ENCODE measurements at regions not wholly inside any gene's neighbourhood (a gene's known extent, or its start where the extent isn't known, plus 50 kb on each side); places are given as distances from the start of the nearest gene placed in this dataset.
A peak's percentile ranks its signal among the peaks of the same experiment; 100 is the strongest.
"Not testable (repeated sequence)": the region's sequence is repeated elsewhere in the genome, so short reads cannot be mapped to it uniquely, and the experiment has no call there.

DNA sequence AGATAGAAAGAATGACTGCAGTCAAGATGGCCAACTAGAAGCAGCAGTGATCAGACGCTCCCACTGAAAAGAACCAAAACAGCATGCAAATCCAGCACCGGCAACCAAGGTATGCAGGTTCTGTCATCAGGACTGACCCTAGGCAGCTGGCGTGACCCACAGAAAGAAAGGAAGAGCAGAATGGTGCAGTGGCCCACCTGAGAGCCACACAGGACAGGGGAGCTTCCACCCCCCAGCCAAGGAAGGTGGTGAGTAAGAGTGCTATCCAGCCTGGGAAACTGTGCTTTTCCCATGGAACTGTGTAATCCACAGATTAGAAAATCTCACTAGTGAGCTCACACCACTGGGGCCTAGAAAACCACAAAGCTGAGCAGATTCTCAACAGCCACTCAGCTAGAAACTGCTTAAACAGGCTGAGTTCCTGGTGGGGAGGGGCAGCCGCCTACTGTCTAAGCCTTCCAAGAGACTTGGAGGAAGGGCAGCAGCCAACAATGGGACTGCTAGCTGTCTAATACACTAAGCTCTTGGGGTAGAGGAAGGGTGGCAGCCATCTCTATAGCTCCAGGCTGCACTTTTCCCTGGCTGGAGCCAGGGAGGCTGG is 127.9 kb downstream of the EVA1A start:
- Histone ChIP-seq H3K4ac (ENCODE audit: low read depth, low read length) (no peak overlapping the region), H2AK5ac (ENCODE audit: low read length) (peak overlapping the region; percentile 59), H3K18ac (ENCODE audit: low read length) (no peak overlapping the region), H3K23ac (ENCODE audit: low read length) (no peak overlapping the region), H2BK120ac (ENCODE audit: low read depth, low read length) (no peak overlapping the region), H3K79me1 (ENCODE audit: low read length) (no peaks in the 10 kb centered on the region), H3K27me3 (ENCODE audit: insufficient read depth, low read length, poor library complexity) (no peaks in the 10 kb centered on the region), H4K5ac (ENCODE audit: low read length) (no peak overlapping the region), H3K4me3 (ENCODE audit: low read length) (no peak overlapping the region), H3K9ac (ENCODE audit: low read length) (peak overlapping the region; percentile 18), H2BK15ac (replicated peaks; ENCODE audit: low read depth) (no peak overlapping the region), H3K56ac (ENCODE audit: low read length) (peak overlapping the region; percentile 35), H4K8ac (ENCODE audit: low read depth, low read length) (no peak overlapping the region), H3K4me2 (ENCODE audit: low read length) (no peak overlapping the region), H3K4me1 (ENCODE audit: control insufficient read depth, low read depth, low read length) (peaks cover 21% of the 10 kb centered on the region), H3K27ac (ENCODE audit: low read depth, low read length) (peak overlapping the region; percentile 63), H3K36me3 (ENCODE audit: control insufficient read depth, insufficient read depth, low read length) (no peaks in the 10 kb centered on the region), H3K79me2 (ENCODE audit: control insufficient read depth, insufficient read depth, low read length) (no peaks in the 10 kb centered on the region), H2BK5ac (ENCODE audit: low read length) (peak overlapping the region; percentile 92)
- DNase-seq: peak; percentile 90
- no CpG with 5 or more reads among the region's 4 CpGs for WGBS (ENCODE audit: extremely low coverage, insufficient coverage, low lambda C conversion rate)

DNA sequence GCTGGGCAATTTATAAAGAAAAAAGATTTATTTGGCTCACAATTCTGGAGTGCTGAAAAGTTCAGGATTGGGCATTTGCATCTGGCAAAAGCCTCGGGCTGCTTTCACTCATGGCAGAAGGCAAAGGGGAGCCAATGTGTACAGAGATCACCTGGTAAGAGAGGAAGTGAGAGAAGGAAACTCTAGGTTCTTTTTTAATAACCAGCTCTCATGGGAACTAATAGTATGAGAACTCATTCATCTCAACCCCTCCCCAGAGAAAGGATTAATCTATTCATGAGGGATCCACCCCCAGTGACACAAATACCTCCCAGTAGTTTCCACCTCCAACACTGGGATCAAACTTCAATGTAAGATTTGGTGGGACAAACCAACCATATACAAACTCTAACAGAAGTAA is 129.0 kb downstream of the EVA1A start:
- H3K27ac ChIP-seq (ENCODE audit: low read depth, low read length): peak overlapping the region; percentile 37
- peak; percentile 34 for DNase-seq

DNA sequence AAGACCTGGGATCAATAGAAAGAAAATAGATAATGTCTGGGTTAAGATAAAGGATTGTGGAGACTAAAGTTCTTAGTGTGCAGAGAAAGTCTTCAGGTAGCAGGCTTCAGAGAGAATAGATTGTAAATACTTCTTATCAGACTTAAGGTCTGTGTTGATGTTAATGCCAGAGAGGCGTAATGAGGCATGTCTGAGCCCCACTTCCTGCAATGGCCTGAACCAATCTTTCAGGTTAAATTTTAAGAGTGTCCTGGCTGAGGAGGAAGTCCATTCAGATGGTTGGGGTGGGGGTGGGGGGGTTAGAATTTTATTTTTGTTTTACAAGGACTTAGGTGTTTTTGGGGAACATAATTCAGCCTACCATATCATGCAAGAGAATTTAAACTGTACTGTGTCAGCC is 129.5 kb downstream of the EVA1A start:
- peak overlapping the region; percentile 37 for H3K27ac ChIP-seq (ENCODE audit: low read depth, low read length)

More for the DNA sequence above, 129.0 kb downstream of the EVA1A start:
- Histone ChIP-seq H2BK15ac (replicated peaks; ENCODE audit: low read depth) (peak overlapping the region; percentile 39), H3K4me2 (ENCODE audit: low read length) (no peak overlapping the region), H2BK120ac (ENCODE audit: low read depth, low read length) (peak overlapping the region; percentile 99), H3K4me3 (ENCODE audit: low read length) (no peak overlapping the region), H3K36me3 (ENCODE audit: control insufficient read depth, insufficient read depth, low read length) (no peaks in the 10 kb centered on the region), H3K27me3 (ENCODE audit: insufficient read depth, low read length, poor library complexity) (no peaks in the 10 kb centered on the region), H3K18ac (ENCODE audit: low read length) (peak overlapping the region; percentile 90), H4K8ac (ENCODE audit: low read depth, low read length) (no peak overlapping the region), H3K23ac (ENCODE audit: low read length) (no peak overlapping the region), H2AK5ac (ENCODE audit: low read length) (peak overlapping the region; percentile 22), H2BK5ac (ENCODE audit: low read length) (peak overlapping the region; percentile 92), H3K4ac (ENCODE audit: low read depth, low read length) (peak overlapping the region; percentile 77), H4K5ac (ENCODE audit: low read length) (peak overlapping the region; percentile 97), H3K56ac (ENCODE audit: low read length) (peak overlapping the region; percentile 81), H3K4me1 (ENCODE audit: control insufficient read depth, low read depth, low read length) (peaks cover 21% of the 10 kb centered on the region), H3K9ac (ENCODE audit: low read length) (peak overlapping the region; percentile 8), H3K79me2 (ENCODE audit: control insufficient read depth, insufficient read depth, low read length) (no peaks in the 10 kb centered on the region), H3K79me1 (ENCODE audit: low read length) (no peaks in the 10 kb centered on the region)
- no CpG with 5 or more reads among the region's 1 CpG for WGBS (ENCODE audit: extremely low coverage, insufficient coverage, low lambda C conversion rate)

DNA sequence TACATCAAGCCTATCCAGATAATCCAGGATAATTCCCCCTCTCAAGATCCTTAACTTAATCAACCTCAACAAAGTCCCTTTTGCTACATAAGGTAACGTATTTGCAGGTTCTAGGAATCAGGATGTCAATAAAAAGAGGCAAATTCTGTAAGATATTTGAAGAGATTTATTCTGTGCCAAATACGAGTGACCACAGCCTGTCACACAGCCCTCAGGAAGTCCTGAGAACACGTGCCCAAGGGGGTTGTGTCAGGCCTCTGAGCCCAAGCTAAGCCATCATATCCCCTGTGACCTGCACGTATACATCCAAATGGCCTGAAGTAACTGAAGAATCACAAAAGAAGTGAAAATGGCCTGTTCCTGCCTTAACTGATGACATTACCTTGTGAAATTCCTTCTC is 130.3 kb downstream of the EVA1A start:
- peaks cover 21% of the 10 kb centered on the region for H3K4me1 ChIP-seq (ENCODE audit: control insufficient read depth, low read depth, low read length)
- peak overlapping the region; percentile 71 for H3K18ac ChIP-seq (ENCODE audit: low read length)
- H3K79me2 ChIP-seq (ENCODE audit: control insufficient read depth, insufficient read depth, low read length); H3K36me3 ChIP-seq (ENCODE audit: control insufficient read depth, insufficient read depth, low read length); H3K4me3 ChIP-seq (ENCODE audit: low read length); H3K4me2 ChIP-seq (ENCODE audit: low read length); H3K27me3 ChIP-seq (ENCODE audit: insufficient read depth, low read length, poor library complexity); H3K23ac ChIP-seq (ENCODE audit: low read length); H3K4ac ChIP-seq (ENCODE audit: low read depth, low read length); H3K79me1 ChIP-seq (ENCODE audit: low read length); H4K8ac ChIP-seq (ENCODE audit: low read depth, low read length): not testable (repeated sequence)
- peak overlapping the region; percentile 88 for H4K5ac ChIP-seq (ENCODE audit: low read length)
- H2BK5ac ChIP-seq (ENCODE audit: low read length): peak overlapping the region; percentile 99
- peak overlapping the region; percentile 91 for H2AK5ac ChIP-seq (ENCODE audit: low read length)
- peak overlapping the region; percentile 35 for H3K9ac ChIP-seq (ENCODE audit: low read length)
- H2BK120ac ChIP-seq (ENCODE audit: low read depth, low read length): peak overlapping the region; percentile 88
- H3K56ac ChIP-seq (ENCODE audit: low read length): peak overlapping the region; percentile 52
- peak overlapping the region; percentile 87 for H2BK15ac ChIP-seq (replicated peaks; ENCODE audit: low read depth)
- peak; percentile 56 for DNase-seq
- no CpG with 5 or more reads among the region's 4 CpGs for WGBS (ENCODE audit: extremely low coverage, insufficient coverage, low lambda C conversion rate)
- peak overlapping the region; percentile 87 for H3K27ac ChIP-seq (ENCODE audit: low read depth, low read length)

More for the DNA sequence above, 129.5 kb downstream of the EVA1A start:
- H2BK120ac ChIP-seq (ENCODE audit: low read depth, low read length): peak overlapping the region; percentile 99
- H3K23ac ChIP-seq (ENCODE audit: low read length): no peak overlapping the region
- peak; percentile 64 for DNase-seq
- H2BK15ac ChIP-seq (replicated peaks; ENCODE audit: low read depth): no peak overlapping the region
- H3K9ac ChIP-seq (ENCODE audit: low read length): peak overlapping the region; percentile 8
- H3K4me2 ChIP-seq (ENCODE audit: low read length): no peak overlapping the region
- no peaks in the 10 kb centered on the region for H3K79me1 ChIP-seq (ENCODE audit: low read length)
- H4K5ac ChIP-seq (ENCODE audit: low read length): peak overlapping the region; percentile 97
- H3K4me3 ChIP-seq (ENCODE audit: low read length): no peak overlapping the region
- peaks cover 21% of the 10 kb centered on the region for H3K4me1 ChIP-seq (ENCODE audit: control insufficient read depth, low read depth, low read length)
- no peaks in the 10 kb centered on the region for H3K27me3 ChIP-seq (ENCODE audit: insufficient read depth, low read length, poor library complexity)
- H3K18ac ChIP-seq (ENCODE audit: low read length): peak overlapping the region; percentile 90
- H4K8ac ChIP-seq (ENCODE audit: low read depth, low read length): no peak overlapping the region
- H3K4ac ChIP-seq (ENCODE audit: low read depth, low read length): peak overlapping the region; percentile 77
- H3K56ac ChIP-seq (ENCODE audit: low read length): peak overlapping the region; percentile 81
- peak overlapping the region; percentile 92 for H2BK5ac ChIP-seq (ENCODE audit: low read length)
- H2AK5ac ChIP-seq (ENCODE audit: low read length): peak overlapping the region; percentile 22
- no CpG with 5 or more reads among the region's 1 CpG for WGBS (ENCODE audit: extremely low coverage, insufficient coverage, low lambda C conversion rate)
- no peaks in the 10 kb centered on the region for H3K36me3 ChIP-seq (ENCODE audit: control insufficient read depth, insufficient read depth, low read length)
- H3K79me2 ChIP-seq (ENCODE audit: control insufficient read depth, insufficient read depth, low read length): no peaks in the 10 kb centered on the region

DNA sequence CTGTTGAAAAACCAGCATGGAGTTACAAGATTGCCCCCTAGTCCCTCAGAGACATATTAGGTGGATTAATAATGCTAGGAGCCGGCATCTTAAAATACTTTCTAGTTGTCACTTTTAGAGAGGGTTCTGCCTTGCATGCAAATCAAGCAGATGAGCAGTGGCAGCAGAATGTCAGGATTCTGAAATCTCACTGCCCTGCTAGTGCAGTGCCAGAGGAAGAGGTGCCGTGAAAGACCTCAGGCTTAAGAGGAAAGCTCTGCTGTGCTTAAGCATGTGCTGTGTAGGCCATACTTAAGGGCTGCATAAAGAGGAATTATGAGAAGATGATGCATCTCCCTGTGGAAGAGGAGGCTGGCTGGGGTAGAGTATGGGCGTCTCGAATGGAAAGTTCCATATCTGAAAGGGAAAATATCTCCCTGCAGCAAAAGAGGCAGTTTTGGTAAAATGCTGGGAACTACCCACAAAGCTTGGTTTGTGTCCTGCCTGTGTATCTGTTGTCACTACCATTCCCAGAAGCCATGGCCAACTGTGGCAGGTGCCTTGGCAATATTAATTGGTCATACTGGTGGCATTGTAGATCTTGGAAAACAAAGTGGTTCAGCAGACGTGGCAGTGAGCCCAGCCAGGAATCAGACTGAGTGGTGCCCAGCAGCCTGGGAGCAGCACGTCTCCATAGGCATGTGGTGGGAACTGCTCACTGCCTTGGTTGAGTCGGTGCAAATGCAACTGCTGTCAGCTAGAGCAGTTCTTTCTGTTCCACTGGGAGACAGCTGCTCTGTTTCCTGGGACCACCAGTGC is 131.9 kb downstream of the EVA1A start:
- Histone ChIP-seq H3K4me1 (ENCODE audit: control insufficient read depth, low read depth, low read length) (peaks cover 21% of the 10 kb centered on the region), H3K79me1 (ENCODE audit: low read length) (no peaks in the 10 kb centered on the region), H3K4ac (ENCODE audit: low read depth, low read length) (peak overlapping the region; percentile 22), H3K23ac (ENCODE audit: low read length) (peak overlapping the region; percentile 81), H3K9ac (ENCODE audit: low read length) (peak overlapping the region; percentile 5), H2BK5ac (ENCODE audit: low read length) (peak overlapping the region; percentile 89), H4K5ac (ENCODE audit: low read length) (no peak overlapping the region), H3K56ac (ENCODE audit: low read length) (peak overlapping the region; percentile 78), H2AK5ac (ENCODE audit: low read length) (peak overlapping the region; percentile 76), H2BK15ac (replicated peaks; ENCODE audit: low read depth) (no peak overlapping the region), H3K27ac (ENCODE audit: low read depth, low read length) (no peak overlapping the region), H3K4me3 (ENCODE audit: low read length) (no peak overlapping the region), H3K18ac (ENCODE audit: low read length) (peak overlapping the region; percentile 15), H3K79me2 (ENCODE audit: control insufficient read depth, insufficient read depth, low read length) (no peaks in the 10 kb centered on the region), H3K27me3 (ENCODE audit: insufficient read depth, low read length, poor library complexity) (no peaks in the 10 kb centered on the region), H3K36me3 (ENCODE audit: control insufficient read depth, insufficient read depth, low read length) (no peaks in the 10 kb centered on the region), H4K8ac (ENCODE audit: low read depth, low read length) (no peak overlapping the region), H2BK120ac (ENCODE audit: low read depth, low read length) (peak overlapping the region; percentile 39), H3K4me2 (ENCODE audit: low read length) (no peak overlapping the region)
- DNase-seq: peak; percentile 33
- no CpG with 5 or more reads among the region's 7 CpGs for WGBS (ENCODE audit: extremely low coverage, insufficient coverage, low lambda C conversion rate)

All from mesendoderm (in vitro differentiated cells).